Left lung (tissue), 4 donors: ENCODE measurements at regions not wholly inside any gene's neighbourhood (a gene's known extent, or its start where the extent isn't known, plus 50 kb on each side); places are given as distances from the start of the nearest gene placed in this dataset.
A peak's percentile ranks its signal among the peaks of the same experiment; 100 is the strongest.
"Not testable (repeated sequence)": the region's sequence is repeated elsewhere in the genome, so short reads cannot be mapped to it uniquely, and the experiment has no call there.

Source experiments
- ATAC-seq: fragments of 200-7000 bp; cut with Tn5 transposase; one replicate; pipeline ENCODE4 v1.9.1; 2020; ENCODE audit warnings: moderate library complexity
- DNase-seq, 4 donors: peaks; one replicate each; pipeline ENCODE4 v3.0.0-alpha.2; 2013 to 2020
- H3K27ac ChIP-seq, 2 donors: fragments of 200-600 bp; sonication (generic) in 1 of 2; one replicate each; pipeline versions ENCODE4 v1.5.0 to v1.8.0; 2020 to 2021
- H3K27me3 ChIP-seq, 2 donors: fragments of 200-600 bp; sonication (generic) in 1 of 2; one replicate each; pipeline versions ENCODE4 v1.5.0 to v1.8.0; 2020 to 2021
- H3K36me3 ChIP-seq, 2 donors: fragments of 200-600 bp; sonication (generic) in 1 of 2; one replicate each; pipeline versions ENCODE4 v1.5.0 to v1.8.0; 2020 to 2021
- H3K4me1 ChIP-seq, 2 donors: fragments of 200-600 bp; one replicate each; pipeline ENCODE4 v1.8.0; 2021
- H3K4me3 ChIP-seq, 2 donors: fragments of 200-600 bp; sonication (generic) in 1 of 2; one replicate each; pipeline versions ENCODE4 v1.5.0 to v1.8.0; 2020 to 2021; ENCODE audit warnings: mild to moderate bottlenecking in 1 of 2
- H3K9me3 ChIP-seq, 2 donors: fragments of 200-600 bp; sonication (generic) in 1 of 2; one replicate each; pipeline versions ENCODE4 v1.5.0 to v1.8.0; 2020 to 2021
- CTCF ChIP-seq, 2 donors: fragments of 200-600 bp; sonication (generic) in 1 of 2; IDR thresholded peaks; one replicate each; pipeline versions ENCODE4 v1.5.0 to v1.8.0; 2021; ENCODE audit warnings: antibody characterized with exemption in 2 of 2
- intact Hi-C, 2 donors: fragments of 100-400 bp; cut with DNase I; formaldehyde crosslinking; loops; one replicate each; pipeline versions ENCODE4 v1.11.2 to v1.14.2; 2022
- donor health status: DM: no; HTN: yes; CAD: no.
- donor health status: DM: no; HTN: no; CAD: no.

GRCh38 chr20:30569867-30570266 is 687.6 kb upstream of the DEFB115 start:
- DNase-seq, H3K27me3 ChIP-seq, ATAC-seq, H3K36me3 ChIP-seq, H3K9me3 ChIP-seq, intact Hi-C loops, H3K4me1 ChIP-seq, H3K4me3 ChIP-seq, H3K27ac ChIP-seq: not testable (repeated sequence)

- H3K9me3 ChIP-seq, intact Hi-C loops, H3K4me1 ChIP-seq, DNase-seq, H3K36me3 ChIP-seq, H3K4me3 ChIP-seq, H3K27ac ChIP-seq, ATAC-seq, H3K27me3 ChIP-seq: not testable (repeated sequence)
These were observed 686.8 kb upstream of the DEFB115 start for GRCh38 chr20:30570622-30571021.

- H3K9me3 ChIP-seq, intact Hi-C loops, H3K4me1 ChIP-seq, DNase-seq, H3K27me3 ChIP-seq, H3K36me3 ChIP-seq, H3K27ac ChIP-seq, ATAC-seq, H3K4me3 ChIP-seq: not testable (repeated sequence)
These were observed 683.1 kb upstream of the DEFB115 start for GRCh38 chr20:30574337-30574736.

- H3K27me3 ChIP-seq, ATAC-seq, DNase-seq, H3K36me3 ChIP-seq, H3K4me1 ChIP-seq, H3K9me3 ChIP-seq, intact Hi-C loops, H3K27ac ChIP-seq: not testable (repeated sequence)
- peak overlapping the region in 1 of 2 donors; percentile 38 for H3K4me3 ChIP-seq
These were observed 678.4 kb upstream of the DEFB115 start for GRCh38 chr20:30579069-30579468.

GRCh38 chr20:30579824-30580438 is 677.5 kb upstream of the DEFB115 start:
- H3K27me3 ChIP-seq, H3K36me3 ChIP-seq, intact Hi-C loops, H3K9me3 ChIP-seq, H3K4me1 ChIP-seq: not testable (repeated sequence)
- peak overlapping the region; percentile 3 to 67 for H3K27ac ChIP-seq
- H3K4me3 ChIP-seq, result peak overlapping the region in 1 of 2 donors; percentile 38
- DNase-seq (peak in 2 of 4 donors; percentile 70 to 76), ATAC-seq (peak; percentile 100)

GRCh38 chr20:30581839-30582238 is 675.6 kb upstream of the DEFB115 start:
- H3K9me3 ChIP-seq, ATAC-seq, intact Hi-C loops, DNase-seq, H3K36me3 ChIP-seq, H3K27ac ChIP-seq, H3K4me1 ChIP-seq, H3K4me3 ChIP-seq: not testable (repeated sequence)
- H3K27me3 ChIP-seq, result peaks cover 0 to 22% of the 10 kb centered on the region in 2 donors

- H3K36me3 ChIP-seq, H3K9me3 ChIP-seq, ATAC-seq, H3K4me1 ChIP-seq, H3K27ac ChIP-seq, H3K4me3 ChIP-seq, intact Hi-C loops, DNase-seq: not testable (repeated sequence)
- H3K27me3 ChIP-seq, result peaks cover 0 to 27% of the 10 kb centered on the region in 2 donors
These were observed 673.1 kb upstream of the DEFB115 start for GRCh38 chr20:30584403-30584802.

- H3K36me3 ChIP-seq, result not testable (repeated sequence)
These were observed 672.1 kb upstream of the DEFB115 start for GRCh38 chr20:30585244-30585796.

GRCh38 chr20:30586178-30586577 is 671.3 kb upstream of the DEFB115 start:
- H3K9me3 ChIP-seq, H3K4me1 ChIP-seq, H3K36me3 ChIP-seq, intact Hi-C loops, DNase-seq, ATAC-seq, H3K27ac ChIP-seq: not testable (repeated sequence)
- peaks cover 0 to 27% of the 10 kb centered on the region in 2 donors for H3K27me3 ChIP-seq
- peak overlapping the region in 1 of 2 donors; percentile 28 for H3K4me3 ChIP-seq

More at GRCh38 chr20:30585244-30585796, 672.1 kb upstream of the DEFB115 start:
- H3K27ac ChIP-seq, H3K9me3 ChIP-seq, H3K4me1 ChIP-seq, intact Hi-C loops: not testable (repeated sequence)
- peak; percentile 99 for ATAC-seq
- TF ChIP-seq CTCF (IDR thresholded peaks at IDR 0.05), result peak in 1 of 2 donors; percentile 40
- peak overlapping the region in 1 of 2 donors; percentile 28 for H3K4me3 ChIP-seq
- DNase-seq, result peak in 3 of 4 donors; percentile 46 to 86 (median 53)
- H3K27me3 ChIP-seq, result peaks cover 0 to 27% of the 10 kb centered on the region in 2 donors
